GM19238 (cell line): ENCODE measurements at regions not wholly inside any gene's neighbourhood (a gene's known extent, or its start where the extent isn't known, plus 50 kb on each side); places are given as distances from the start of the nearest gene placed in this dataset.
A peak's percentile ranks its signal among the peaks of the same experiment; 100 is the strongest.
"Not testable (repeated sequence)": the region's sequence is repeated elsewhere in the genome, so short reads cannot be mapped to it uniquely, and the experiment has no call there.

Experiments used
- DNase-seq: peaks from one replicate; pipeline ENCODE4 v3.0.0; 2011; ENCODE audit warnings: low spot score; ENCODE audit not compliant: insufficient read length

GRCh38 chrX:5702890-5703289 lies 525.8 kb downstream of the NLGN4X start:
- DNase-seq = no peak

- DNase-seq = no peak
Observed at GRCh38 chrX:5695971-5696370, 532.7 kb downstream of the NLGN4X start.

GRCh38 chrX:5683996-5684395 lies 544.7 kb downstream of the NLGN4X start:
- no peak for DNase-seq

- DNase-seq = no peak
Observed at GRCh38 chrX:5681159-5681558, 547.5 kb downstream of the NLGN4X start.

GRCh38 chrX:5674036-5674435 lies 554.6 kb downstream of the NLGN4X start:
- no peak for DNase-seq

- no peak for DNase-seq
Observed at GRCh38 chrX:5672099-5672498, 556.6 kb downstream of the NLGN4X start.

- not testable (repeated sequence) for DNase-seq
Observed at GRCh38 chrX:5666689-5667088, 562.0 kb downstream of the NLGN4X start.

- DNase-seq = no peak
Observed at GRCh38 chrX:5656544-5656943, 572.1 kb downstream of the NLGN4X start.

GRCh38 chrX:5650904-5651303 lies 577.8 kb downstream of the NLGN4X start:
- DNase-seq = no peak

- no peak for DNase-seq
Observed at GRCh38 chrX:5648941-5649568, 579.6 kb downstream of the NLGN4X start.

GRCh38 chrX:5646818-5647217 lies 581.8 kb downstream of the NLGN4X start:
- peak; percentile 11 for DNase-seq

- DNase-seq = no peak
Observed at GRCh38 chrX:5644776-5645175, 583.9 kb downstream of the NLGN4X start.

GRCh38 chrX:5640071-5640470 lies 588.6 kb downstream of the NLGN4X start:
- no peak for DNase-seq

GRCh38 chrX:5638572-5638971 lies 590.1 kb downstream of the NLGN4X start:
- no peak for DNase-seq

GRCh38 chrX:5632887-5633286 lies 595.8 kb downstream of the NLGN4X start:
- DNase-seq = no peak

- DNase-seq = no peak
Observed at GRCh38 chrX:5632061-5632614, 596.5 kb downstream of the NLGN4X start.

GRCh38 chrX:5617666-5618065 lies 611.0 kb downstream of the NLGN4X start:
- no peak for DNase-seq

GRCh38 chrX:5595570-5595969 lies 633.1 kb downstream of the NLGN4X start:
- DNase-seq = no peak

- DNase-seq = no peak
Observed at GRCh38 chrX:5586726-5587125, 641.9 kb downstream of the NLGN4X start.

GRCh38 chrX:5575407-5575806 lies 653.3 kb downstream of the NLGN4X start:
- no peak for DNase-seq

GRCh38 chrX:5568934-5569333 lies 659.7 kb downstream of the NLGN4X start:
- no peak for DNase-seq

GRCh38 chrX:5559386-5559785 lies 669.3 kb downstream of the NLGN4X start:
- no peak for DNase-seq

- DNase-seq = no peak
Observed at GRCh38 chrX:5549512-5549911, 679.2 kb downstream of the NLGN4X start.

GRCh38 chrX:5537098-5537497 lies 691.6 kb downstream of the NLGN4X start:
- DNase-seq = no peak
